Thyroid gland (tissue), 4 donors: ENCODE measurements at regions not wholly inside any gene's neighbourhood (a gene's known extent, or its start where the extent isn't known, plus 50 kb on each side); places are given as distances from the start of the nearest gene placed in this dataset.

Experiments
- DNase-seq, 2 donors: peaks; one replicate each; pipeline ENCODE4 v3.0.0-alpha.2; 2019
- H3K27ac ChIP-seq, 3 donors: fragments of 200-600 bp; sonication (generic); 1 replicate in 2 of 3; 2 replicates in 1 of 3; pipeline ENCODE4 v1.5.1; 2016 to 2019; ENCODE audit warnings: mild to moderate bottlenecking in 1 of 3, moderate library complexity in 1 of 3
- H3K27me3 ChIP-seq: fragments of 200-600 bp; sonication (generic); one replicate; pipeline ENCODE4 v1.5.1; 2019
- H3K36me3 ChIP-seq, 2 donors: fragments of 200-600 bp; sonication (generic); one replicate each; pipeline ENCODE4 v1.5.1; 2016 to 2019
- H3K4me1 ChIP-seq, 2 donors: fragments of 200-600 bp; sonication (generic); one replicate each; pipeline ENCODE4 v1.5.1; 2017 to 2019
- H3K4me3 ChIP-seq, 3 donors: fragments of 200-600 bp; sonication (generic); replicated peaks in 1 of 3; 1 replicate in 2 of 3; 2 replicates in 1 of 3; pipeline ENCODE4 v1.5.1; 2016; ENCODE audit warnings: mild to moderate bottlenecking in 1 of 3
- H3K9me3 ChIP-seq: fragments of 200-600 bp; sonication (generic); one replicate; pipeline ENCODE4 v1.5.1; 2017
- CTCF ChIP-seq, 6 experiments: fragments of 200-600 bp in 3 of 6; fragments of 450-650 bp in 3 of 6; sonication (generic) in 3 of 6; IDR thresholded peaks; one replicate each; pipeline ENCODE4 v1.5.1; 2016 to 2019; ENCODE audit warnings: antibody characterized with exemption in 6 of 6, mild to moderate bottlenecking in 2 of 6, inconsistent platforms in 1 of 6, moderate library complexity in 1 of 6
- POLR2A ChIP-seq, 2 donors: fragments of 450-650 bp; IDR thresholded peaks; one replicate each; pipeline ENCODE4 v1.6.1; 2017; ENCODE audit warnings: antibody characterized with exemption in 2 of 2, mild to moderate bottlenecking in 2 of 2, moderate library complexity in 1 of 2
- WGBS, 2 donors: methylation state at CpG; one replicate each; pipeline ENCODE4 v1.1.5; 2017; 5-methylcytosine and 5-hydroxymethylcytosine counted together
- intact Hi-C: fragments of 100-400 bp; cut with DNase I; formaldehyde crosslinking; loops from one replicate; pipeline ENCODE4 v1.15.1; 2023

- Histone ChIP-seq H3K36me3 (no peaks in the 10 kb centered on the region), H3K9me3 (no peaks in the 10 kb centered on the region), H3K27ac (no peak overlapping the region), H3K4me1 (peaks cover 3 to 9% of the 10 kb centered on the region in 2 donors), H3K27me3 (no peaks in the 10 kb centered on the region), H3K4me3 (no peak overlapping the region)
- intact Hi-C loops, result loop anchor here (5.0 to 10.0 kb wide), 3 partner anchors 329 to 862 kb away; partner anchors contain the start of gene ZIC2
- no peak for DNase-seq
- no peak for TF ChIP-seq CTCF (IDR thresholded peaks at IDR 0.05)
- TF ChIP-seq POLR2A (IDR thresholded peaks at IDR 0.05), result no peak
- 74 to 78% methylated on average over 15 to 17 of the region's 17 CpGs for WGBS, 2 donors
These were observed 154.2 kb downstream of the TM9SF2 start for GRCh38 chr13:99655351-99656091.

GRCh38 chr13:99654076-99654475 lies 152.8 kb downstream of the TM9SF2 start:
- TF ChIP-seq CTCF (IDR thresholded peaks at IDR 0.05) (no peak), POLR2A (IDR thresholded peaks at IDR 0.05) (no peak)
- no peak overlapping the region for H3K4me3 ChIP-seq
- H3K36me3 ChIP-seq, result no peaks in the 10 kb centered on the region
- peaks cover 3 to 8% of the 10 kb centered on the region in 2 donors for H3K4me1 ChIP-seq
- no peak overlapping the region for H3K27ac ChIP-seq
- WGBS, 2 donors, result 86 to 97% methylated on average over 4 of the region's 4 CpGs
- intact Hi-C loops, result loop anchor here (5.0 to 10.0 kb wide), 3 partner anchors 263 to 581 kb away; partner anchors contain the start of gene ZIC2
- no peaks in the 10 kb centered on the region for H3K9me3 ChIP-seq
- DNase-seq, result no peak
- no peaks in the 10 kb centered on the region for H3K27me3 ChIP-seq

GRCh38 chr13:99653526-99653925 lies 152.3 kb downstream of the TM9SF2 start:
- 79 to 84% methylated on average over 2 of the region's 2 CpGs for WGBS, 2 donors

GRCh38 chr13:99652901-99653300 lies 151.6 kb downstream of the TM9SF2 start:
- 87 to 93% methylated on average over 3 of the region's 3 CpGs for WGBS, 2 donors
- DNase-seq, result no peak
- H3K27ac ChIP-seq, result no peak overlapping the region
- no peak overlapping the region for H3K4me3 ChIP-seq
- H3K4me1 ChIP-seq, result peaks cover under 1 to 3% of the 10 kb centered on the region in 2 donors
- intact Hi-C loops, result loop anchor here (5.0 to 10.0 kb wide), 3 partner anchors 264 to 582 kb away; partner anchors contain the start of gene ZIC2
- TF ChIP-seq CTCF (IDR thresholded peaks at IDR 0.05), result no peak
- TF ChIP-seq POLR2A (IDR thresholded peaks at IDR 0.05), result no peak
- H3K36me3 ChIP-seq, result no peaks in the 10 kb centered on the region
- H3K27me3 ChIP-seq, result no peaks in the 10 kb centered on the region
- H3K9me3 ChIP-seq, result no peaks in the 10 kb centered on the region

More at GRCh38 chr13:99653526-99653925, 152.3 kb downstream of the TM9SF2 start:
- Histone ChIP-seq H3K27me3 (no peaks in the 10 kb centered on the region), H3K36me3 (no peaks in the 10 kb centered on the region), H3K27ac (no peak overlapping the region), H3K9me3 (no peaks in the 10 kb centered on the region), H3K4me1 (peaks cover 3% of the 10 kb centered on the region in 2 donors), H3K4me3 (no peak overlapping the region)
- no peak for DNase-seq
- intact Hi-C loops, result loop anchor here (5.0 to 10.0 kb wide), 3 partner anchors 264 to 581 kb away; partner anchors contain the start of gene ZIC2
- no peak for TF ChIP-seq CTCF (IDR thresholded peaks at IDR 0.05)

GRCh38 chr13:99652141-99652540 lies 150.9 kb downstream of the TM9SF2 start:
- Histone ChIP-seq H3K27ac (no peak overlapping the region), H3K4me1 (peaks cover 0 to 3% of the 10 kb centered on the region in 2 donors), H3K9me3 (no peaks in the 10 kb centered on the region), H3K27me3 (no peaks in the 10 kb centered on the region), H3K36me3 (no peaks in the 10 kb centered on the region), H3K4me3 (no peak overlapping the region)
- TF ChIP-seq CTCF (IDR thresholded peaks at IDR 0.05), result no peak
- no peak for TF ChIP-seq POLR2A (IDR thresholded peaks at IDR 0.05)
- intact Hi-C loops, result loop anchor here (5.0 to 10.0 kb wide), 3 partner anchors 265 to 583 kb away; partner anchors contain the start of gene ZIC2
- 88 to 100% methylated on average over 1 of the region's 1 CpG for WGBS, 2 donors
- no peak for DNase-seq
